ENCODE measurements at regions not wholly inside any gene's neighbourhood (a gene's known extent, or its start where the extent isn't known, plus 50 kb on each side); places are given as distances from the start of the nearest gene placed in this dataset.

DNA sequence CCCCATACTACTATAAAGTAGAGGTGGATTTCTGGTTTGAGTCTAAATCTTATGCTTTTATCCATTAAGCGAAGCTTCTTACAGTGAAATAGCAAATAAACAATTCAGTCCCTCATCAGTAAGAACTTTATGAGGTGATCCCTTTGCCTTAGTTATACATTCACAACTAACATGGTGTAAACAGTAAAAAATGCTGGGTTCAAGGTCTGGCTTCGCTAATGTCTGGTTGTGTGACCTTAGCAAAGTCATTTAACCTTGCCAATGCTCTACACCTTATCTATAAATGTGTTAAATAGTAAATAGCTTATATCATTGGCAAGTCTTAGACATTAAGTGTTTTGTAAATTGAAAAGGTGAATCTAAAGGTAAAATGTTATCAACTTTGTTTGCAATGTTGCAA is 475.4 kb downstream of the LMO4 start:
- H3K4me3 ChIP-seq: no peak overlapping the region
- DNase-seq: no peak
- no peak overlapping the region for H3K27ac ChIP-seq
- no peaks in the 10 kb centered on the region for H3K36me3 ChIP-seq
- 82 to 88% methylated on average over 2 of the region's 2 CpGs for WGBS, 2 donors
- TF ChIP-seq POLR2A (IDR thresholded peaks at IDR 0.05): no peak
- TF ChIP-seq, protein P1, sequence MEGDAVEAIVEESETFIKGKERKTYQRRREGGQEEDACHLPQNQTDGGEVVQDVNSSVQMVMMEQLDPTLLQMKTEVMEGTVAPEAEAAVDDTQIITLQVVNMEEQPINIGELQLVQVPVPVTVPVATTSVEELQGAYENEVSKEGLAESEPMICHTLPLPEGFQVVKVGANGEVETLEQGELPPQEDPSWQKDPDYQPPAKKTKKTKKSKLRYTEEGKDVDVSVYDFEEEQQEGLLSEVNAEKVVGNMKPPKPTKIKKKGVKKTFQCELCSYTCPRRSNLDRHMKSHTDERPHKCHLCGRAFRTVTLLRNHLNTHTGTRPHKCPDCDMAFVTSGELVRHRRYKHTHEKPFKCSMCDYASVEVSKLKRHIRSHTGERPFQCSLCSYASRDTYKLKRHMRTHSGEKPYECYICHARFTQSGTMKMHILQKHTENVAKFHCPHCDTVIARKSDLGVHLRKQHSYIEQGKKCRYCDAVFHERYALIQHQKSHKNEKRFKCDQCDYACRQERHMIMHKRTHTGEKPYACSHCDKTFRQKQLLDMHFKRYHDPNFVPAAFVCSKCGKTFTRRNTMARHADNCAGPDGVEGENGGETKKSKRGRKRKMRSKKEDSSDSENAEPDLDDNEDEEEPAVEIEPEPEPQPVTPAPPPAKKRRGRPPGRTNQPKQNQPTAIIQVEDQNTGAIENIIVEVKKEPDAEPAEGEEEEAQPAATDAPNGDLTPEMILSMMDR (IDR thresholded peaks at IDR 0.05): no peak
- H3K27me3 ChIP-seq: no peaks in the 10 kb centered on the region
- intact Hi-C loops (cut with DNase I): no loop called here
- no peaks in the 10 kb centered on the region for H3K9me3 ChIP-seq
- peaks cover 0 to 16% (median 7%) of the 10 kb centered on the region in 3 donors for H3K4me1 ChIP-seq

DNA sequence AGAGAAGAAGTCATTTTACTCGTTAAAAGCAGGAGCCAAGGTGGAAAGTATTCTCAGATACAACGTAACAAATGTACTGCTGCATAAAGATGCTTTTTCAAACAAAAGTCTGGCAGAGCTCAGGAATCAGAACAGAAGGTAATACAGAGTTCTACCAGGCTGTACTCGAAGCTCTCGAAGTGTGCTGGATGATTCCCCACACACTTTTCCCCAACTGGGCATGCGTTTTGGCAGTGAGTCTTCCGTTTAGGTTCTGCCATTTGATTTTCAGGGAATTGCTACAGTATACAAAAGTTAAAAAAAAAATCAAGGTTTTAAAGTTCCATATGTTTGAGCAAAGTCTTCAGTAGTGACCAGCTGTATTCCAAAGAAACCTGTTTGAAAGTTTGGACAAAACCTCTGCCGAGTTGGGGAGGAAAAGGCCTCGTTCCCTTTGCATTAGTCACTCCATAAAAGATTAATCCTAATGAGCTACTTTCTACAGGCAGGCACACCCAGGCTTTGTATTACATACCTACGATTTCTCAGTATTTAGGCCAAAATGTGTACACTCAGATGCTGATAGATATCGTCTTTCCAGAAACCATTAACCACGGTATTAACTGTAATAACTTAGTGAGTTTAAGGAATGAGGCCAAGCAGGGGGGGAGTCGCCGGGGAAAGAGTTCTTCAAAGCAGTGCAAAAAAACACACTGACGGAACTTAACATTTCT is 477.1 kb downstream of the LMO4 start:
- H3K27ac ChIP-seq: peak overlapping the region in 2 of 4 donors; percentile 35 to 40
- 27 to 40% methylated on average over 14 of the region's 14 CpGs for WGBS, 2 donors

DNA sequence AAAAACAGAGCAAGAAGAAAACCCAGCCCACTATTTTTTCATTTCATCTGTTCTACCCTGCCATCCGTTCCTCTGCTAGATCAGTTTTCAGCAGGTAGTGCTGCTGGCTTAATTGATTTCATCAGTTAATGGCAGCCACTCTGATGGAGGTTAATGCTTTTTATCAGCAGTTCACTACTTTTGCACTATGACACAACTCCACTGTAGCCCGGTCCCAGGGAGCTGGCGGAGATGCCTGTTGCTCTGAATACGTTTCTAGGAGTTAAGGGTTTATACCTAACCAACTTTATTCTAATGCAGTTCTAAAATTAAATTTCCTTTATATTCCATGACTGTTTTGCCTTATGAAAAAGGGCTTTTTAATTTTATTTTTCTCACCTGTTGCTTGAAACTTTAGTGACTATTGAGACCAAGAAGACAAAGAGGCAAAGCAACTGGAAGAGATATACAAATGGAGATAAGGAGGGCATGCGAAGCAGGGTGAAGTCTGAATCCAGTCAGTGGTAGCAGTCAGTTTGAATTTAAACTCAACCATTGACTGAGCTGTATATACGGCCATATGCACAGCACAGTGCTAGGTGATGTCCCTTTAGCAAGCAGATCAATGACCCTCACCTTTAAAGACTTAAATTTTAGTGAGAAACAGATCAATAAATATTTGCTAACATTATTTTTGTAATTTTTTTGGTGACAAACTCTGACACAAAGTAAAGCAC is 477.9 kb downstream of the LMO4 start:
- Histone ChIP-seq H3K27ac (peak overlapping the region in 2 of 4 donors; percentile 23 to 40), H3K36me3 (no peaks in the 10 kb centered on the region), H3K9me3 (no peaks in the 10 kb centered on the region), H3K27me3 (no peaks in the 10 kb centered on the region), H3K4me1 (peaks cover 0 to 16% (median 7%) of the 10 kb centered on the region in 3 donors), H3K4me3 (peak overlapping the region in 1 of 4 donors; percentile 35)
- 57 to 71% methylated on average over 6 of the region's 6 CpGs for WGBS, 2 donors
- intact Hi-C loops (cut with DNase I): no loop called here
- TF ChIP-seq, protein P1 (IDR thresholded peaks at IDR 0.05): no peak
- no peak for TF ChIP-seq POLR2A (IDR thresholded peaks at IDR 0.05)
- DNase-seq: no peak

More for the DNA sequence above, 477.1 kb downstream of the LMO4 start:
- Histone ChIP-seq H3K27me3 (no peaks in the 10 kb centered on the region), H3K36me3 (no peaks in the 10 kb centered on the region), H3K4me1 (peaks cover 0 to 16% (median 7%) of the 10 kb centered on the region in 3 donors), H3K9me3 (no peaks in the 10 kb centered on the region), H3K4me3 (peak overlapping the region in 1 of 4 donors; percentile 35)
- intact Hi-C loops (cut with DNase I): no loop called here
- DNase-seq: no peak
- TF ChIP-seq, protein P1 (IDR thresholded peaks at IDR 0.05): no peak
- TF ChIP-seq POLR2A (IDR thresholded peaks at IDR 0.05): no peak

DNA sequence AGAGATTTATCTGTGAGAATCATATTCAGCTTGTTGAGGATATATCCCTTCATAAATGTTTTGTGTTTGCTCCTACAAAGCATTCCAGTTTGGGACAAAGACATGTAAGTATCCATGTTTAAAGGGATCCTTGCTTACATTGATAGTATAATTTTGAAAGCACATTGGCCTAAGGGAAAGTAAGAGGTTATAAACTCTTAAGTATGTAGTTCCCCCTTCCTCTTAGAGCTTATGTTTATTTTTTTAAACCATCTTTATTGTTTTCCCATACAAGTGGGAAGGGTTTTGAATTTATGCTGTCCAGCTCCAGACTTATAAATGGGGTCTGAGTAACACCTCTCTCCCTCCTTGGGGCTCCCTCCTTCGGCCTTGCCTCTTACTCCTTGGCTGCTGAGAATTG is 481.5 kb downstream of the LMO4 start:
- intact Hi-C loops (cut with DNase I): no loop called here

More for the DNA sequence above, 481.5 kb downstream of the LMO4 start:
- Histone ChIP-seq H3K4me3 (no peak overlapping the region), H3K9me3 (no peaks in the 10 kb centered on the region), H3K27ac (no peak overlapping the region), H3K36me3 (no peaks in the 10 kb centered on the region), H3K4me1 (peaks cover 0 to 27% (median 7%) of the 10 kb centered on the region in 3 donors), H3K27me3 (no peaks in the 10 kb centered on the region)
- WGBS, 2 donors: 60 to 75% methylated on average over 1 of the region's 1 CpG
- no peak for DNase-seq
- no peak for TF ChIP-seq POLR2A (IDR thresholded peaks at IDR 0.05)
- TF ChIP-seq, protein P1 (IDR thresholded peaks at IDR 0.05): no peak
